ENCODE measurements at regions not wholly inside any gene's neighbourhood (a gene's known extent, or its start where the extent isn't known, plus 50 kb on each side); places are given as distances from the start of the nearest gene placed in this dataset.

- no peak for DNase-seq
Observed at GRCh38 chr19:30222992-30223865, 149.0 kb upstream of the ZNF536 start.

GRCh38 chr19:30223866-30224688, 148.1 kb upstream of the ZNF536 start:
- DNase-seq, result no peak

DNA sequence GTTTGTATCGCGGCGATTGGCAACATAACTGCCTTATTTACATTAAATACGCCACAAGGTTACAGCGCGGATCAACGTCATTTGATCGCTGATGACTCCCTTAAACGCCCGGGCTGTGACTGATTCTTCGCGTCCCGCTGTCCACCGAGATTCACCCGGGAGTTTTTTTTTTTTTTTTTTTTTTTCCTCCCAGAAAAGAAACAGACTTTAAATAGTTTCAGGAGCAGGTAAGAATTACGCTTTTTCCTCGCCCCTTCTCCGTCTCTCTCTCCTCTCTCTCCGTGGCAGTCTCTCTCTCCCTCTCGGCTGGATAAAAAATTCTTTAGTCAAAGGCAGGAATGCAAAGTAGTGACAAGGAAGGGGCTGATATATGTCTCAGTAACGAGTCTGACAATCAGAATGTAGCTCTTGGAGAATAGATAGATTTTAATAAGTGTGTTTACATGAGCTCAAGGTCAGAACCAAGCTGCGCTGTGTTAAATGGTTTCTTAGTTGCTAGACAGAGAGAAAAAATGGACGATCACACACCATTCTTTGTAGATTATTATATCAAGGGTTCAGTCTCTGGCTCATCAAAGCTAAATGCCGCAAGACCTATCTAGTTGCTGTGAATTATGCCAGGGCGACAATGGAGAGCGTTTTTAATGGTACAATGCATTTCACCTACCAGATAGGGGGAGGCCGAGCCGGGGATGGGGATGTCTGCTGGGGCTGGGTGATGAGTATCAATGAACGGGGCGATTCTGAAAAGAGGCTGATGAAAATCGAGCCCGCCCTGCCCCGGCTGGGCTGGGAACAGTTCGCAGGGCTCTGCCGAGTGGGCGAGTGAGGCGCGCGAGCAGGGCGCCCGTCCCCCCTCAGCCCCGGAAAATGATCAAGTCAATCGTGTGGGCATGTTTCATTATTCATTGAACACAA, 147.2 kb upstream of the ZNF536 start:
- DNase-seq, result no peak

GRCh38 chr19:30225676-30226463, 146.3 kb upstream of the ZNF536 start:
- DNase-seq, result no peak

GRCh38 chr19:30226464-30227011, 145.6 kb upstream of the ZNF536 start:
- no peak for DNase-seq

- no peak for DNase-seq
Observed at GRCh38 chr19:30227012-30227621, 145.1 kb upstream of the ZNF536 start.

DNA sequence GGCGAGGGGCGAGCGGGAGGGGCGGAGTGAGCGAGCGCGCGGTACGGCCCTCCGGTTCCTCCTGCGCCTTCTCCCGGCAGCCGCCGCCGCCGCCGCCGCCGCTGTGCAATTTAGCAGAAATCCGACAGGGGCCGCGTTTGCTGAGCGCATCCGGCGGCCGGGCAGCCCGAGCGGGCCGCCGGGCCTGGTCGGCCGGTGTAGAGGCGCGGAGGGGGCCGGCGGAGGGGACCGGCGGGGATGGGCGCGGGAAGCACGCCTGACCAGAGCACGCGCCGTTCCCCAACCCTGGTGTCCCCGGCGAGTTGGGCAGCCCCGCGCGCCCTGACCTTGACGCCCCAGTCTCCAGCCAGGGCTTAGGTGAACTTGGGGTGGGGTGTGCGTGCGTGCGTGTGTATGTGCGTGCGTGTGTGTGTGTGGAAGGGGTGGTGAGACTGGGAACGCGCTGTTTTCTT, 144.5 kb upstream of the ZNF536 start:
- DNase-seq, result peak; percentile 48

DNA sequence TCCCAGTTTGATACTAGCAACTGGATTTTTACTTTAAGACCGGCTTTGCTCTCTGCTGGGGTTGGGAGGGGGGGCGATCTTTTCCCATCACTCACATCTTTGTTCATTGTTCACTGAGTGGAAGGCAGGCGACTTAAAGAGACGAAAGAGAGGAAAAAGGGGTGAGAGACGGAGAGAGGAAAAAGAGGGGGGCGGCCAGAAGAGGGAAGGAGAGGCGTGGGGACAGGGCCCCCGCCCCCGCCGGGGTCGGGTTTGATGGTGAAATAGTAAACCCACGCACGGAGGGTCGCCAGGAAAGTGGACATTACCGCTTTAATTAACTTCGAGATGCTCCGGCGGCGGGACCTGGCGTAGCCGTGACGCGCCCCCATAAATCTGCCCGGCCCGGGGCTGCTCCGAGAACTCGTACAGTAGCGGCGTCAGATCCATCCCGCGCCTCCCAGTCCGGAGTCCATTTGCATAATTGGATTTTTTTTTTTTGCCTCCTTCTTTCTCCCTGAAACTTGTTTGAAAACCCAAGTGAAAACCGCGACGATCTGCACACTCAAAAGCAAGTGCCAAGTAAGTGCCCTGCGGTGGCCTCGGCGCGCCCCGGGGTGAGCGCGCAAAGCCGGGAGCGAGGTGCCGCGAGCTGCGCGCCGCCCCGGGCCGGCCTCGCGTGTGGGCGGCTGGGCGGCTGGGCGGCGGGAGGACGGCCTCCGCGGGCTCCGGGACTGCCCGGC, 143.9 kb upstream of the ZNF536 start:
- DNase-seq, result no peak

DNA sequence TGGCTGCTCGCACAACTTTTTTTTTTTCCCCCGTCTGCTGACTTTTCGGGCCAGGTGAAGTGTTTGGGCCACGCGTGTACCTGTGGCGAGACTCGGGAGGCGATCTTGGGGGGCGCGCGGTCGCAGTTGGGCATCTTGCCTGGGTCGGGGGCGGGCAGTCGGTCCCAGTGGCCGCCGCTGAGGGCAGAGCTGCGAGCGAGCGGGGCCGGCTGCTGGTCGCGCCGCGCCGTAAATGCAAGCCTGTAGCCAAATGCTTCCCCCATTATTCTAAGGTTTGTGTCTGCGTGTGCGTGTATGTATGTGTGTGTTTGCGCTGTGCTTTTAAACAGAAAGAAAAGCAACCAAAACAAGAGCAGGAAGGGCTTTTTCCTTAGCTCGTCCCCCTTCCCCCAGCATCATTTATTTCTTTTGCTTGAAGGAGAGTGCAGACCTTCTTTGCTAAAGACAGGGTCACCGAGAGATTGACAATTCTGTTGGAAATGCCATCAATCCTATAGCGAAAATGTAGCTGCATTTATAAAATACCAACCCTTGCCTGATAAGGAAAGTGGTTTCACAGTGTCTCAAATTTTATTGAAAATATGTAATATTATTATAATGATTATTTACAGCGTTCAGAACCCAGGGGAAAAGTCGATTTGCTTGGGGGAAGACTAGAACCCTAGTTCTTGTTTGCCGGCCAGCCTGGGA, 143.2 kb upstream of the ZNF536 start:
- no peak for DNase-seq

- DNase-seq, result no peak
Observed at GRCh38 chr19:30229525-30230174, 142.5 kb upstream of the ZNF536 start.

GRCh38 chr19:30231408-30232318, 140.5 kb upstream of the ZNF536 start:
- DNase-seq, result no peak

GRCh38 chr19:30233375-30233774, 138.8 kb upstream of the ZNF536 start:
- no peak for DNase-seq

GRCh38 chr19:30235946-30236345, 136.2 kb upstream of the ZNF536 start:
- no peak for DNase-seq

- DNase-seq, result no peak
Observed at GRCh38 chr19:30236587-30236986, 135.6 kb upstream of the ZNF536 start.

- DNase-seq, result no peak
Observed at GRCh38 chr19:30237140-30237539, 135.0 kb upstream of the ZNF536 start.

- DNase-seq, result no peak
Observed at GRCh38 chr19:30240904-30241695, 131.1 kb upstream of the ZNF536 start.

DNA sequence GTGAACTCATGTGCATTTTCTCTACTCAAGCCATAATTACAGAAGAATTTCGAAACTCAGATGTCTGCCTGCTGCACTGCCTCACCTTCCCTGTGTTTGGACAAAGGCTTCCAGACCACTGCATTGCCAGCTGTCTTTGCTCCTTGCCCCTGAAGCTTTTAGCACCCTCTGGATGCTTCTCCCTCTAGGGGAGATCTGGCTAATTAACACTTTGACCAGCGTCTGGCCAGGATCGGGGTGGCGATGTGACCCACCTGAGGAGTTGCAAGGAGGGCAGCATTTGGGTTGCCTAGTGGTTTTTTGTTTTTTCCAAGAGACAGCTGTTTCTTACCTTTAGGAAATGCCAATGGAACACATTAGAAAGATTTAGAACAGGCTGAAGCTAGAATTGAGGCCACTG, 127.7 kb upstream of the ZNF536 start:
- DNase-seq, result no peak

Data from activated naive CD4-positive, alpha-beta T cell treated with anti-CD3 and anti-CD28 coated beads, Interleukin-2, amount 50 U/mL, for 16 hours (primary cell).